DND-41 (cell line): ENCODE measurements at regions not wholly inside any gene's neighbourhood (a gene's known extent, or its start where the extent isn't known, plus 50 kb on each side); places are given as distances from the start of the nearest gene placed in this dataset.

ENCODE experiments used
- ATAC-seq: fragments of 200-7000 bp; cut with Tn5 transposase; 3 replicates; pipeline ENCODE4 v1.9.1; 2021; ENCODE audit warnings: low read depth; ENCODE audit not compliant: insufficient read depth
- DNase-seq: peaks from one replicate; pipeline ENCODE4 v3.0.0-alpha.2; 2020
- H2AFZ ChIP-seq: 2 replicates; pipeline ENCODE4 v1.6.0; 2012; ENCODE audit warnings: low read depth, low read length
- H3K27ac ChIP-seq: 2 replicates; pipeline ENCODE4 v1.5.1; 2012; ENCODE audit warnings: low read length, inconsistent platforms
- H3K27me3 ChIP-seq: fragments of 200-600 bp; sonication (generic); 2 replicates; pipeline ENCODE4 v1.6.0; 2012; ENCODE audit warnings: low read length, mild to moderate bottlenecking, inconsistent platforms; ENCODE audit not compliant: insufficient read depth, poor library complexity
- H3K36me3 ChIP-seq: 2 replicates; pipeline ENCODE4 v1.5.1; 2012; ENCODE audit warnings: low read length, inconsistent platforms; ENCODE audit not compliant: insufficient read depth
- H3K4me1 ChIP-seq: 2 replicates; pipeline ENCODE4 v1.5.1; 2012; ENCODE audit warnings: mild to moderate bottlenecking, low read length; ENCODE audit not compliant: insufficient read depth
- H3K4me2 ChIP-seq: 2 replicates; pipeline ENCODE4 v1.6.0; 2012; ENCODE audit warnings: mild to moderate bottlenecking, moderate library complexity, low read length, inconsistent platforms; ENCODE audit not compliant: insufficient read depth
- H3K4me3 ChIP-seq, 2 experiments: fragments of 200-600 bp in 1 of 2; shearing (Covaris generic) in 1 of 2; 2 replicates each; pipeline ENCODE4 v1.5.1; 2012 to 2016; ENCODE audit warnings: inconsistent platforms in 2 of 2, low read length in 2 of 2, mild to moderate bottlenecking in 2 of 2, low read depth in 1 of 2, moderate library complexity in 1 of 2
- H3K79me2 ChIP-seq: 2 replicates; pipeline ENCODE4 v1.6.0; 2012; ENCODE audit warnings: low read length, inconsistent platforms; ENCODE audit not compliant: insufficient read depth
- H3K9ac ChIP-seq: 2 replicates; pipeline ENCODE4 v1.6.0; 2012; ENCODE audit warnings: low read depth, mild to moderate bottlenecking, inconsistent platforms, low read length, moderate library complexity
- H3K9me3 ChIP-seq: 2 replicates; pipeline ENCODE4 v1.5.1; 2012; ENCODE audit warnings: low read length, moderate library complexity, mild to moderate bottlenecking, inconsistent platforms; ENCODE audit not compliant: insufficient read depth, severe bottlenecking
- H4K20me1 ChIP-seq: 2 replicates; pipeline ENCODE4 v1.6.0; 2012; ENCODE audit warnings: low read length; ENCODE audit not compliant: insufficient read depth
- CTCF ChIP-seq: IDR thresholded peaks from 2 replicates; pipeline ENCODE4 v1.5.1; 2012; ENCODE audit warnings: borderline replicate concordance, low read length, moderate library complexity, mild to moderate bottlenecking; ENCODE audit not compliant: poor library complexity, severe bottlenecking; ENCODE audit errors: extremely low read depth
- EZH2 ChIP-seq: IDR thresholded peaks from 3 replicates; pipeline ENCODE4 v1.6.1; 2012; ENCODE audit warnings: borderline replicate concordance, low read depth, mild to moderate bottlenecking, moderate library complexity, low read length, inconsistent platforms; ENCODE audit not compliant: severe bottlenecking

DNA sequence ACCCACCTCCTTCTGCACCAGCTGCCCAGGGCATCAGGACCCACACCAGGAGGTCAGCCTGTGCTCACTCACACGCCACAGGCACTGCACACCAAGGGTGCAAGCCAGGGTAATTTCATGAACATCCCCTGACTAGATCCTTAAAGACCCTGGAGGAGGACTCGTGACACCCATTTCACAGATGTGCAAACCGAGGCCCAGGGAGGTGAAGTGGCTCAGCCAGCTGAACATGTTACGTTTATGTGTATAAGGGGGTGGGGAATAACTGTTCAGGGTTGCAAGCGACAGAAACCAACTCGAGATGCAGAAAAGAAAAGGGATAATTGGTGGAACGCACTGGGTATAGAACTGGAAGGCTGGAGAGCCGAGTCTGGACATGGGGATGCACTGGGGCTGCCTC is 138.1 kb upstream of the FOXF1 start:
- Histone ChIP-seq H3K4me2 (no peak overlapping the region), H4K20me1 (no peaks in the 10 kb centered on the region), H3K9ac (no peak overlapping the region), H3K4me1 (no peaks in the 10 kb centered on the region), H3K79me2 (no peaks in the 10 kb centered on the region), H2AFZ (no peak overlapping the region), H3K36me3 (no peaks in the 10 kb centered on the region), H3K27ac (no peak overlapping the region), H3K4me3 (no peak overlapping the region), H3K27me3 (peaks cover 3% of the 10 kb centered on the region), H3K9me3 (no peaks in the 10 kb centered on the region)
- DNase-seq (no peak), ATAC-seq (no peak)
- TF ChIP-seq CTCF: no peak
- TF ChIP-seq EZH2: no peak

DNA sequence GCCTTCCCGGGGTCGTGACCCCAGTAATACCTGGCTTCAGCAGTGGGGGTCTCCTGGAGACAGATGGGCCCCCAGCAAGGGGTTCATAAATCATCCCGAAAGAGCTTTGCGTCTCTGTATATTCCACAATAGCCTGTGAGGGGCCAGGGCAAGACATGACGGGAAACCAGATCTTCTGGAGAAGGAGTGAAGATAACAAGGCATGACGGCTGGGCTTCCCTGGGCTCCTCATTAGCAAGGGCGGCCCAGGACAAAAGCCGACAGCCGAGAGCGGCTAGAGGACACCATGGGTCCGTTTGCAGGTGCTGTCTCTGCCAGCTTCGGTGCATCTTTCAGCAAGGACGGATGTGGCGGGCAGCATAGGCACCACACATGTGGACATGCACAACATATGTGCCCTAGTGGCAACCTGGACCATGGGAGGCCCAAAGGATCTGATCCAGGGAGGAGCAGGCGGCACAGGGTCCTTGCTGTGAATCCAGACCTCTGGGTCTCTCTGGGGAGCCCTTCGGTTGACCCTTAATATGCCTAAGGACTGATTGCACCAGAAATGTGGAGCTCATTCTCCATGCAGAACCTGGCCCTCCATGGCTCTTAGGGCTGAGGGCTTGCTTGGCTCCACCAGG is 136.9 kb upstream of the FOXF1 start:
- H3K9ac ChIP-seq: no peak overlapping the region
- no peaks in the 10 kb centered on the region for H3K79me2 ChIP-seq
- DNase-seq: no peak
- no peaks in the 10 kb centered on the region for H4K20me1 ChIP-seq
- TF ChIP-seq CTCF (no peak), EZH2 (no peak)
- no peak for ATAC-seq
- H3K36me3 ChIP-seq: no peaks in the 10 kb centered on the region
- no peaks in the 10 kb centered on the region for H3K27me3 ChIP-seq
- H3K4me1 ChIP-seq: no peaks in the 10 kb centered on the region
- no peak overlapping the region for H3K4me3 ChIP-seq
- no peak overlapping the region for H3K27ac ChIP-seq
- H3K4me2 ChIP-seq: no peak overlapping the region
- no peaks in the 10 kb centered on the region for H3K9me3 ChIP-seq
- no peak overlapping the region for H2AFZ ChIP-seq

DNA sequence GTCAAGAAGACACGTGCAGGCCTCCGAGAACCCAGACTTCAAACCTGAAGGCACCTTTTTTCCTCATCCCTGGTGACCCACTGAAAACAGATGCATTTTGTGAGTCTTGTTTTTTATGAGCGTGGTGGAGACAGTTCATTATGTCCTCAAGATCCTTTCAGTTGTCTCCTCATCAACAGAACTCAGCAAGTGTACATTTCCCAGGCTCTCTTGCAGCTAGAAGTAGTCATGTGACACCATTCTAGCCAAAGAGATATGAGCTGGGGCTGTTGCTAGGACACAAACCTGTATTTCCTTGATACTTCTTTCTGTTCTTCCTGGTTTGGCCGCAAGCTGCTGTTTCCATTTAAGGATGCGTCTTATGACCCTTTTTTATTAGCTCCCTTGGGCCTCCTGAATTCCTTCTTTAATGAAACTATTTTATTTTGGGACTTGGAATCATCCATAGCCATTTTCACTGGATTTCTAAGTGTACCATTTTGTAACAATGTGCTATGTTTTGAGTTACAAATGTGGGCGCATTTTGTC is 135.7 kb upstream of the FOXF1 start:
- no peak overlapping the region for H3K27ac ChIP-seq
- H3K9me3 ChIP-seq: no peaks in the 10 kb centered on the region
- H3K79me2 ChIP-seq: no peaks in the 10 kb centered on the region
- DNase-seq (no peak), ATAC-seq (no peak)
- no peaks in the 10 kb centered on the region for H3K27me3 ChIP-seq
- H3K9ac ChIP-seq: no peak overlapping the region
- no peak overlapping the region for H2AFZ ChIP-seq
- no peak overlapping the region for H3K4me3 ChIP-seq
- no peaks in the 10 kb centered on the region for H3K36me3 ChIP-seq
- H3K4me2 ChIP-seq: no peak overlapping the region
- no peak for TF ChIP-seq EZH2
- TF ChIP-seq CTCF: no peak
- no peaks in the 10 kb centered on the region for H3K4me1 ChIP-seq
- no peaks in the 10 kb centered on the region for H4K20me1 ChIP-seq

- no peaks in the 10 kb centered on the region for H3K79me2 ChIP-seq
- H3K4me3 ChIP-seq: no peak overlapping the region
- H3K4me2 ChIP-seq: no peak overlapping the region
- H3K27me3 ChIP-seq: no peaks in the 10 kb centered on the region
- H3K9me3 ChIP-seq: no peaks in the 10 kb centered on the region
- no peaks in the 10 kb centered on the region for H3K36me3 ChIP-seq
- no peak overlapping the region for H2AFZ ChIP-seq
- no peak overlapping the region for H3K27ac ChIP-seq
- ATAC-seq (no peak), DNase-seq (no peak)
- H3K9ac ChIP-seq: no peak overlapping the region
- TF ChIP-seq EZH2 (no peak), CTCF (no peak)
- no peaks in the 10 kb centered on the region for H4K20me1 ChIP-seq
- no peaks in the 10 kb centered on the region for H3K4me1 ChIP-seq
Measured at GRCh38 chr16:86375364-86375763, 135.0 kb upstream of the FOXF1 start.
